Nephron (organoid): ENCODE measurements at regions not wholly inside any gene's neighbourhood (a gene's known extent, or its start where the extent isn't known, plus 50 kb on each side); places are given as distances from the start of the nearest gene placed in this dataset.
"Not testable (repeated sequence)": the region's sequence is repeated elsewhere in the genome, so short reads cannot be mapped to it uniquely, and the experiment has no call there.

Source experiments
- H3K27ac Mint-ChIP-seq, 3 experiments: 2 replicates each; pipeline ENCODE4 v1.8.0; 2020; ENCODE audit warnings: mixed read lengths in 3 of 3, mild to moderate bottlenecking in 2 of 3, moderate library complexity in 1 of 3
- H3K27me3 Mint-ChIP-seq: 2 replicates; pipeline ENCODE4 v1.8.0; 2021; ENCODE audit warnings: low read depth, mild to moderate bottlenecking, moderate library complexity, mixed read lengths
- H3K36me3 Mint-ChIP-seq: 2 replicates; pipeline ENCODE4 v1.8.0; 2020; ENCODE audit warnings: low read depth, mixed read lengths
- H3K4me1 Mint-ChIP-seq: 2 replicates; pipeline ENCODE4 v1.8.0; 2020; ENCODE audit warnings: mixed read lengths
- H3K4me3 Mint-ChIP-seq, 3 experiments: 2 replicates each; pipeline ENCODE4 v1.8.0; 2020; ENCODE audit warnings: mild to moderate bottlenecking in 3 of 3, mixed read lengths in 3 of 3, moderate library complexity in 2 of 3
- H3K9me3 Mint-ChIP-seq: 2 replicates; pipeline ENCODE4 v1.8.0; 2020; ENCODE audit warnings: mixed read lengths
- TF ChIP-seq, protein P1 (sequence below), 3 experiments: fragments of 200-600 bp; sonication (generic); IDR thresholded peaks; one replicate each; pipeline ENCODE4 v1.5.0; 2021; ENCODE audit warnings: antibody characterized with exemption in 3 of 3; ENCODE audit not compliant: unreplicated experiment in 3 of 3

- H3K27ac Mint-ChIP-seq = no peak overlapping the region
- H3K9me3 Mint-ChIP-seq = no peaks in the 10 kb centered on the region
- TF ChIP-seq, protein P1, sequence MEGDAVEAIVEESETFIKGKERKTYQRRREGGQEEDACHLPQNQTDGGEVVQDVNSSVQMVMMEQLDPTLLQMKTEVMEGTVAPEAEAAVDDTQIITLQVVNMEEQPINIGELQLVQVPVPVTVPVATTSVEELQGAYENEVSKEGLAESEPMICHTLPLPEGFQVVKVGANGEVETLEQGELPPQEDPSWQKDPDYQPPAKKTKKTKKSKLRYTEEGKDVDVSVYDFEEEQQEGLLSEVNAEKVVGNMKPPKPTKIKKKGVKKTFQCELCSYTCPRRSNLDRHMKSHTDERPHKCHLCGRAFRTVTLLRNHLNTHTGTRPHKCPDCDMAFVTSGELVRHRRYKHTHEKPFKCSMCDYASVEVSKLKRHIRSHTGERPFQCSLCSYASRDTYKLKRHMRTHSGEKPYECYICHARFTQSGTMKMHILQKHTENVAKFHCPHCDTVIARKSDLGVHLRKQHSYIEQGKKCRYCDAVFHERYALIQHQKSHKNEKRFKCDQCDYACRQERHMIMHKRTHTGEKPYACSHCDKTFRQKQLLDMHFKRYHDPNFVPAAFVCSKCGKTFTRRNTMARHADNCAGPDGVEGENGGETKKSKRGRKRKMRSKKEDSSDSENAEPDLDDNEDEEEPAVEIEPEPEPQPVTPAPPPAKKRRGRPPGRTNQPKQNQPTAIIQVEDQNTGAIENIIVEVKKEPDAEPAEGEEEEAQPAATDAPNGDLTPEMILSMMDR (IDR thresholded peaks at IDR 0.05; ENCODE audit: unreplicated experiment in 3 of 3) = no peak
- no peak overlapping the region for H3K4me3 Mint-ChIP-seq
- peaks cover 23% of the 10 kb centered on the region for H3K4me1 Mint-ChIP-seq
- H3K27me3 Mint-ChIP-seq = no peaks in the 10 kb centered on the region
- H3K36me3 Mint-ChIP-seq = no peaks in the 10 kb centered on the region
Observed at GRCh38 chr21:35562876-35563275, 497.4 kb downstream of the SETD4 start.

GRCh38 chr21:35561116-35561515, 499.2 kb downstream of the SETD4 start:
- TF ChIP-seq, protein P1 (IDR thresholded peaks at IDR 0.05; ENCODE audit: unreplicated experiment in 3 of 3) = no peak
- peaks cover 23% of the 10 kb centered on the region for H3K4me1 Mint-ChIP-seq
- no peaks in the 10 kb centered on the region for H3K9me3 Mint-ChIP-seq
- no peak overlapping the region for H3K4me3 Mint-ChIP-seq
- no peak overlapping the region for H3K27ac Mint-ChIP-seq
- no peaks in the 10 kb centered on the region for H3K27me3 Mint-ChIP-seq
- H3K36me3 Mint-ChIP-seq = no peaks in the 10 kb centered on the region

DNA sequence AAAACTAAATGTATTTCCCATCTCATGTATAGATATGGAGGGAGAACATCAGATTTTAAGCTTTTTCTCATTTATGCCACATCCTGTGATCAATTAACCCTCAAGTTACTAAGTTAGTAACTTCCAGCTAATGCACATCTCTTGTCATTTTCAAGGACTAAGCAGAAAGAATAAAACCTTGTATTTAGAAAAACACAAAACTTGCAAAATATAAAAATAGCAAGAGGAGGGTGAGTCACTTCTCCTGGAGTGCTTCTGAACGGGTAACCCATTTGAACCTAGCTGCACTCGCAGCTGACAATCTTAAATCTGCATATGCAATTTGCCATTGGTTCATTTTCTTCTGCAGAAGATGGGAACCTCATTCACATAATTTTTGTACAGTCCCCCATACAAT, 500.5 kb downstream of the SETD4 start:
- H3K27me3 Mint-ChIP-seq = peaks cover 5% of the 10 kb centered on the region
- H3K9me3 Mint-ChIP-seq = no peaks in the 10 kb centered on the region

GRCh38 chr21:35559128-35559828, 501.0 kb downstream of the SETD4 start:
- TF ChIP-seq, protein P1 (IDR thresholded peaks at IDR 0.05; ENCODE audit: unreplicated experiment in 3 of 3) = no peak
- Mint-ChIP-seq H3K36me3 (no peaks in the 10 kb centered on the region), H3K4me1 (peaks cover 13% of the 10 kb centered on the region)

More for the DNA sequence above, 500.5 kb downstream of the SETD4 start:
- H3K4me1 Mint-ChIP-seq = peaks cover 18% of the 10 kb centered on the region
- no peak overlapping the region for H3K27ac Mint-ChIP-seq
- no peak overlapping the region for H3K4me3 Mint-ChIP-seq
- TF ChIP-seq, protein P1 (IDR thresholded peaks at IDR 0.05; ENCODE audit: unreplicated experiment in 3 of 3) = no peak
- H3K36me3 Mint-ChIP-seq = no peaks in the 10 kb centered on the region

DNA sequence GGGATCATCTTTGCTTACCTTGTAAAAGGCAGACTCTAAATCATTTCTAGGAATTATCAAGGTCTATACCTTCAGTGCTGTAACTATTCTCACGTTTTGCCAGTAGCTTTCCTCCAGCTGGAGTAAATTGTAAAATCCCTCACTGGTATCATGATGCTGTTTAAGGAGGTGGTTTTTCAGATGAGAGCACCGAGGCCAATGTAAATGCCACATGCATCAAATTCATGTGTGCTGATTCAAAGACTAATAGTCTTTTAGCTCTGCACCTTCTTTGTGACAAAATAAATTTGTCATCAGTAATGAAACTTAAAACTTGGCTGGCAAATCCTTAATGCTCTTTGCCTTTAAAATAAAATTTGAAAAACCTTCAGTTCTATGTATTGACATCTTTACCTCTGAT, 503.8 kb downstream of the SETD4 start:
- no peaks in the 10 kb centered on the region for H3K36me3 Mint-ChIP-seq
- H3K9me3 Mint-ChIP-seq = no peaks in the 10 kb centered on the region
- peaks cover 5% of the 10 kb centered on the region for H3K4me1 Mint-ChIP-seq
- H3K27me3 Mint-ChIP-seq = peaks cover 9% of the 10 kb centered on the region
- TF ChIP-seq, protein P1 (IDR thresholded peaks at IDR 0.05; ENCODE audit: unreplicated experiment in 3 of 3) = no peak
- no peak overlapping the region for H3K4me3 Mint-ChIP-seq
- H3K27ac Mint-ChIP-seq = no peak overlapping the region

More at GRCh38 chr21:35559128-35559828, 501.0 kb downstream of the SETD4 start:
- Mint-ChIP-seq H3K27me3 (peaks cover 5% of the 10 kb centered on the region), H3K27ac (no peak overlapping the region), H3K9me3 (no peaks in the 10 kb centered on the region), H3K4me3 (no peak overlapping the region)

DNA sequence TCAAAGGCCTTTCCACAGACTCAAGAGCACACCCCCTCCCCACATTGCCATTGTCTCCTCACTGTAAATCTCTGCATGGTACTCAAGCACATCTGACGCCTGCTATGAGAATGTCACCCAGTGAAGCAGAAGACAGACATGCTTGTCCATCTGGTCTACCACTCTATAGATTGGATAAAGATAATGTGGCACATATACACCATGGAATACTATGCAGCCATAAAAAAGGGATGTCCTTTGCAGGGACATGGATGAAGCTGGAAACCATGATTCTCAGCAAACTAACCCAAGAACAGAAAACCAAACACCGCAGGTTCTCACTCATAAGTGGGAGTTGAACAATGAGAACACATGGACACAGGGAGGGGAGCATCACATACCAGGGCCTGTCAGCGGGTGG, 503.4 kb upstream of the RUNX1 start:
- peaks cover 13% of the 10 kb centered on the region for H3K27me3 Mint-ChIP-seq
- not testable (repeated sequence) for H3K4me1 Mint-ChIP-seq, H3K27ac Mint-ChIP-seq, H3K36me3 Mint-ChIP-seq, H3K4me3 Mint-ChIP-seq, H3K9me3 Mint-ChIP-seq
